IMR-90 (cell line): ENCODE measurements at regions not wholly inside any gene's neighbourhood (a gene's known extent, or its start where the extent isn't known, plus 50 kb on each side); places are given as distances from the start of the nearest gene placed in this dataset.

Experiments
- POLR2A ChIP-seq: IDR thresholded peaks from 2 replicates; pipeline ENCODE4 v1.6.1; 2012; ENCODE audit warnings: mild to moderate bottlenecking, low read depth, low read length
- TF ChIP-seq, protein P1 (sequence below): conservative IDR thresholded peaks from 2 replicates; pipeline ENCODE4 v1.5.1; 2012; ENCODE audit warnings: mild to moderate bottlenecking, low read depth, low read length, improper control_type of control experiment

- no peak for TF ChIP-seq POLR2A
- TF ChIP-seq, protein P1, sequence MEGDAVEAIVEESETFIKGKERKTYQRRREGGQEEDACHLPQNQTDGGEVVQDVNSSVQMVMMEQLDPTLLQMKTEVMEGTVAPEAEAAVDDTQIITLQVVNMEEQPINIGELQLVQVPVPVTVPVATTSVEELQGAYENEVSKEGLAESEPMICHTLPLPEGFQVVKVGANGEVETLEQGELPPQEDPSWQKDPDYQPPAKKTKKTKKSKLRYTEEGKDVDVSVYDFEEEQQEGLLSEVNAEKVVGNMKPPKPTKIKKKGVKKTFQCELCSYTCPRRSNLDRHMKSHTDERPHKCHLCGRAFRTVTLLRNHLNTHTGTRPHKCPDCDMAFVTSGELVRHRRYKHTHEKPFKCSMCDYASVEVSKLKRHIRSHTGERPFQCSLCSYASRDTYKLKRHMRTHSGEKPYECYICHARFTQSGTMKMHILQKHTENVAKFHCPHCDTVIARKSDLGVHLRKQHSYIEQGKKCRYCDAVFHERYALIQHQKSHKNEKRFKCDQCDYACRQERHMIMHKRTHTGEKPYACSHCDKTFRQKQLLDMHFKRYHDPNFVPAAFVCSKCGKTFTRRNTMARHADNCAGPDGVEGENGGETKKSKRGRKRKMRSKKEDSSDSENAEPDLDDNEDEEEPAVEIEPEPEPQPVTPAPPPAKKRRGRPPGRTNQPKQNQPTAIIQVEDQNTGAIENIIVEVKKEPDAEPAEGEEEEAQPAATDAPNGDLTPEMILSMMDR: no peak
These were observed 698.7 kb upstream of the ADGRL4 start for GRCh38 chr1:79705218-79705617.
